NCI-H82 (cell line): ENCODE measurements at regions not wholly inside any gene's neighbourhood (a gene's known extent, or its start where the extent isn't known, plus 50 kb on each side); places are given as distances from the start of the nearest gene placed in this dataset.

Experiments
- DNase-seq: peaks from one replicate; lab custom pipeline; 2025; lab: John Stamatoyannopoulos, UW

GRCh38 chr5:86780018-86780417 is 162.3 kb downstream of the COX7C start:
- no peak for DNase-seq

DNA sequence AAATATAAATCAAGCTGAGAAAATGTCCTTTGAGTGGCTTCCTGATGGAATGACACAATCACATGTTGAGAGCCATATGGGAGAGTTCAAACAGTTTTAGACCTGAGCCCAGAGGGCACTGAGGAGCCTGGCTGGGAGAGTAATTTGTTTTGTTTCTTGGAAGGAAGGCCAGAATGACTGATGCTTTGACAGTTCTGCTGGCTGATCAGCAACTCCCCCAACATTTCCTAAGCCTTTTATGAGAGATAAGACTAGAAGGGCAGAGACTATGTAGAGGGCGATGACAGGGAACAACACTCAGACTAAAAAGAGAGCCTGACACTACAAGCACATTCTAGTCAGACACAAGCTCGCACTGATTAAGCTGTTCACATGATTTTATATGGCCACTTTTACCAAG is 169.2 kb downstream of the COX7C start:
- DNase-seq = peak; percentile 24

DNA sequence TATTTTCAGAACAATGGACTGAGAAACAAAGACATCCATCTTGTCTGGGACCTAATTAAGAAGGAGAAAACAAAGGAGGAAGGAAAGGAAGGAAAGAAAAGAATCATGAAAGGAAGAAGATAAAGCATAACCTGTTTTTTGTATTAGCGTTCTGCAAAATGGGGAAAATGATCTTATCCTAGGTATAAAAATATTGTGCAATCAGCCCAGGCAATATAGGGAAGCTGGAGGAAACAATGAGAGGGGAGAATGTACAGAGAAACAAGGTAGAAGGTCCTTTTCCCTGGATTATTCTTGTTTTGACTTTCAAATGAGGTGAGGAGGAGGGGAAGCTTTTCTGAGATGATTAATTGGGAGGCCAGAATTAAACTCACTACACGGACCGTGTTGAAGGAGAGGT is 177.9 kb downstream of the COX7C start:
- no peak for DNase-seq

DNA sequence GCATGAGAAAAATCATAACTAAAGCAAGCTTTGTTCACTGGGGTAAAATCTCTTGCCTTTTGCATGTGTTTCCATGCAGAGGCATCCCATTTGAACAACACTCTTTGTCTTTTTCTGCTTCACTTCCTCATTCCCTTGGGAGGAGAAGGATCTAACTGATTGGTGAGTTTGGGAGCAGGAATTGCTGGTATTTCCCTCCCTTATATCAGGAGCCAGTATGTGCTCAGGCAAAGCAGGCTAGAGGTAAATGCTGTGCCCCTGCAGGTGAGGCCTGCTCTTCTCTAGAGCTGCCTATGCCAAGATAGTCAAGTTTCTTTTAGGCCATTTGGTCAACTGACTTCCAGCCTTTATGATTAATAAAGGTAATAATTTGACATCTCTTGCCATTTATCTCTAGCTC is 179.9 kb downstream of the COX7C start:
- DNase-seq = no peak

GRCh38 chr5:86806206-86806605 is 188.5 kb downstream of the COX7C start:
- DNase-seq = no peak

GRCh38 chr5:86807046-86808031 is 189.6 kb downstream of the COX7C start:
- no peak for DNase-seq

DNA sequence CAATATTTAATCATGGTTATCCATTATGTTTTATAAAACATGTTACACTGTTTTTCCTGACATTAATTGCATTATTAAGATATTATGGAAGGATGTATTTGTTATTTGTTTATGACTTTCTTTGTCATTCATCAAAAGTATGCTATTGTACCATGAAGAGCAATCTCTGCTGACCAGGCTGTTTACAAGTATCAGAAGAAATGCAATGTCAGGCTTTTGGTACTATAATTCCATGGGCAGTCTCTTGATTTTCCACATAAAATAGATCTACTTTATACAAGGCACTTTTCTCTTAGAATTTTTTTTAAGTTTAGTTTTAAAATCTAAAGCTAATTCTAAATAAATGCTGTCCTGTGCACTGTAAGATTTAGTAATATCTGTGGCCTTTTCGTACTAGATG is 196.6 kb downstream of the COX7C start:
- DNase-seq = no peak

- DNase-seq = no peak
Observed at GRCh38 chr5:86814907-86815306, 197.2 kb downstream of the COX7C start.

- no peak for DNase-seq
Observed at GRCh38 chr5:86824637-86825036, 206.9 kb downstream of the COX7C start.

DNA sequence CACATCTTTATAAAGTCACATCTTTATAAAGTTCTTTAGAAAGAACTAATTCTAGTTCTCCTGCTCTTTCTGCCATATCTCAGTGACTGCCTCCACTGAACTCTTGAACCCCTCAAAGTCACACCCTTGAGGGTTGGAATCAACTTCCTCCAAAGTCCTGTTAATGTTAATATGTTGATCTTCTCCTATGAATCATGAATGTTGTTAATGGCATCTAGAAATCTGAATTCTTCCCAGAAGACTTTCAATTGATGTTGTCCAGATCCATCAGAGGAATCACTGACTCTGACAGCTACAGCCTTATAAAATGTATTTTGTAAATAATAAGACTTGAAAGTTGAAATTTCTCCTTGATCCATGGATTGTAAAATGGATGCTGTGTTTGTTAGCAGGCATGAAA is 213.4 kb downstream of the COX7C start:
- no peak for DNase-seq

GRCh38 chr5:86833868-86834267 is 216.1 kb downstream of the COX7C start:
- DNase-seq = no peak

- DNase-seq = no peak
Observed at GRCh38 chr5:86837610-86838009, 219.9 kb downstream of the COX7C start.

GRCh38 chr5:86838083-86838482 is 220.3 kb downstream of the COX7C start:
- DNase-seq = no peak

- no peak for DNase-seq
Observed at GRCh38 chr5:86841000-86841644, 223.4 kb downstream of the COX7C start.

GRCh38 chr5:86858442-86858841 is 240.7 kb downstream of the COX7C start:
- no peak for DNase-seq

DNA sequence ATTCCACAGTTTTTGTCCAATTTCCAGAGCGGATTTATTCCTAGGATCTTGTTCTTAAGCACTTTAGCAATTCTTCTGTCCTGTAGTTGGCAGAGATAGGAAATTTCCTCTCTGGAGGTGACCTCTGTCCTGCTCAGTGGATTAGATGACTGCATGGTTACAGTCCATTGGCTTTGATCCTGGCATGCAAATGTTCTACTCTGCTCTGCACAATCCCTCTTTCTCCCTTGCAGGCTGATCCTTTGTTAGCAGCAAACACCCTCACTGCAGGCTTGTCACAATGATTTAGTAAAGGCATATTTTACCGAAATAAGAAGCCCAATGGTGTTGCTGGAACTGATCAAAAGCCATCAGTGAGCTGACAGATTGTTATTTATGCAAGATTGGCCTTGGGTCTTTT is 243.8 kb downstream of the COX7C start:
- peak; percentile 85 for DNase-seq

GRCh38 chr5:86862093-86862492 is 244.4 kb downstream of the COX7C start:
- DNase-seq = no peak

DNA sequence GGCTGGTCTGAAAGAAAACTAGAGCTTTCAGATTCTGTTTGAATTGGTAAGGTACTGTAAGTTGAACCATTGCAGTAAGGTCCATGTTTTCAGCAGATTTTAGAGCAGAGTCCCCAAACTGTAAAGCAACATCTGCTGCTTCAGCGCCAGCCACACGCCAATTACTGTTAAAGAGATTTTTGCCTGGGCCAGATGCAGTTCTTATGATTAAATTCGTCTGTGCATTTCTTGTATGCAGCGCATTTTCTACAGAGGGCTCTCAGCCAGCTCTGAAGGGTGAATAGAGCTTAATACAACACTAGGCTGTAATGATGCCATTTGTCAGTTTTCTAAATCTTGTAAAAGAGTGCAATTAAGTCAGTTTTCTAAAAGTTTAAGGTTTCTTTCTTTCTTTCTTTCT is 246.3 kb downstream of the COX7C start:
- peak; percentile 81 for DNase-seq

- DNase-seq = peak; percentile 7
Observed at GRCh38 chr5:86865256-86865785, 247.6 kb downstream of the COX7C start.

- no peak for DNase-seq
Observed at GRCh38 chr5:86866036-86866435, 248.3 kb downstream of the COX7C start.

- peak; percentile 12 for DNase-seq
Observed at GRCh38 chr5:86869268-86869667, 251.5 kb downstream of the COX7C start.

- DNase-seq = no peak
Observed at GRCh38 chr5:86875539-86875938, 257.8 kb downstream of the COX7C start.

DNA sequence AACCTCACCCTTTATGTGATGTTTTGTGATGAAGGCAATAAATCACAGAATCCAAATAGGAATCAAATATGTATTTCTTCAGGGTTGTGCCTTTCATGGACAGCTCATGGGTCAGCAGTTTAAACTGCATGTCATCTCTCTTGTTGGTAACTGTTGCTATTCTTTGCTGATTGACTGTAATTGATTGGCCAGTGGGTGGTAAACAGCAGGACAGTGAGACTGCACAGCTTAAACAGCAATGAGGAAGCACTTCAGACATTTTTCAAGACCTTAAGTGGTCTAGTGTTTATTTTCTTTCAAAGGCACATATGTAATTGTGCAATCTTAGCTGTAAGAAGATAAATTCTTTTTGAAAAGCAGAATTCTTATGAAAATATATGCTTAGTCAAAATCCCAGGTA is 260.5 kb downstream of the COX7C start:
- no peak for DNase-seq
